DND-41 (cell line): ENCODE measurements at regions not wholly inside any gene's neighbourhood (a gene's known extent, or its start where the extent isn't known, plus 50 kb on each side); places are given as distances from the start of the nearest gene placed in this dataset.

Source experiments
- ATAC-seq: fragments of 200-7000 bp; cut with Tn5 transposase; 3 replicates; pipeline ENCODE4 v1.9.1; 2021; ENCODE audit warnings: low read depth; ENCODE audit not compliant: insufficient read depth
- DNase-seq: peaks from one replicate; pipeline ENCODE4 v3.0.0-alpha.2; 2020
- H2AFZ ChIP-seq: 2 replicates; pipeline ENCODE4 v1.6.0; 2012; ENCODE audit warnings: low read depth, low read length
- H3K27ac ChIP-seq: 2 replicates; pipeline ENCODE4 v1.5.1; 2012; ENCODE audit warnings: low read length, inconsistent platforms
- H3K27me3 ChIP-seq: fragments of 200-600 bp; sonication (generic); 2 replicates; pipeline ENCODE4 v1.6.0; 2012; ENCODE audit warnings: low read length, mild to moderate bottlenecking, inconsistent platforms; ENCODE audit not compliant: insufficient read depth, poor library complexity
- H3K36me3 ChIP-seq: 2 replicates; pipeline ENCODE4 v1.5.1; 2012; ENCODE audit warnings: low read length, inconsistent platforms; ENCODE audit not compliant: insufficient read depth
- H3K4me1 ChIP-seq: 2 replicates; pipeline ENCODE4 v1.5.1; 2012; ENCODE audit warnings: mild to moderate bottlenecking, low read length; ENCODE audit not compliant: insufficient read depth
- H3K4me2 ChIP-seq: 2 replicates; pipeline ENCODE4 v1.6.0; 2012; ENCODE audit warnings: mild to moderate bottlenecking, moderate library complexity, low read length, inconsistent platforms; ENCODE audit not compliant: insufficient read depth
- H3K4me3 ChIP-seq, 2 experiments: fragments of 200-600 bp in 1 of 2; shearing (Covaris generic) in 1 of 2; 2 replicates each; pipeline ENCODE4 v1.5.1; 2012 to 2016; ENCODE audit warnings: inconsistent platforms in 2 of 2, low read length in 2 of 2, mild to moderate bottlenecking in 2 of 2, low read depth in 1 of 2, moderate library complexity in 1 of 2
- H3K79me2 ChIP-seq: 2 replicates; pipeline ENCODE4 v1.6.0; 2012; ENCODE audit warnings: low read length, inconsistent platforms; ENCODE audit not compliant: insufficient read depth
- H3K9ac ChIP-seq: 2 replicates; pipeline ENCODE4 v1.6.0; 2012; ENCODE audit warnings: low read depth, mild to moderate bottlenecking, inconsistent platforms, low read length, moderate library complexity
- H3K9me3 ChIP-seq: 2 replicates; pipeline ENCODE4 v1.5.1; 2012; ENCODE audit warnings: low read length, moderate library complexity, mild to moderate bottlenecking, inconsistent platforms; ENCODE audit not compliant: insufficient read depth, severe bottlenecking
- H4K20me1 ChIP-seq: 2 replicates; pipeline ENCODE4 v1.6.0; 2012; ENCODE audit warnings: low read length; ENCODE audit not compliant: insufficient read depth
- EZH2 ChIP-seq: IDR thresholded peaks from 3 replicates; pipeline ENCODE4 v1.6.1; 2012; ENCODE audit warnings: borderline replicate concordance, low read depth, mild to moderate bottlenecking, moderate library complexity, low read length, inconsistent platforms; ENCODE audit not compliant: severe bottlenecking
- TF ChIP-seq, protein P1 (sequence below): IDR thresholded peaks from 2 replicates; pipeline ENCODE4 v1.5.1; 2012; ENCODE audit warnings: borderline replicate concordance, low read length, moderate library complexity, mild to moderate bottlenecking; ENCODE audit not compliant: poor library complexity, severe bottlenecking; ENCODE audit errors: extremely low read depth

DNA sequence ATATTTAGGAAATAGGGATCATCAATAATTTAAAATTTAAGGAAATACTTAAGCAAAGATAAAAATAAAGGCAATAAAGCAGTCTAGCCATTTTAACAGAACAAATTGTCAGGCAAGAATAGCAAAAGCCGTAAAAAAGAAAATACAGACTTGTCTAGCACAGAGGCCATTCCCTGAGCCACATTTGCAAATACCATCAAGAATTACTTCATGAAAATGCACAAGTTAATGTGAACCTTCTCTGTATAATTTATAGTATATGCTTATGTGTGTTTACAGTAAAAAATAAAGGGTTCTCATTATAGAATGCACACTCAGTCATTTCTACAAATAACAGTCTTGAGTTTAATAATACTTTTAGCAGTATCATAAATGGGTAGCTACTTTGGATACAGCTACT is 505.9 kb upstream of the CPEB2 start:
- Histone ChIP-seq H3K27me3 (no peaks in the 10 kb centered on the region), H3K4me2 (no peak overlapping the region), H3K4me1 (no peaks in the 10 kb centered on the region), H3K36me3 (no peaks in the 10 kb centered on the region), H3K9ac (no peak overlapping the region), H3K4me3 (no peak overlapping the region), H4K20me1 (no peaks in the 10 kb centered on the region), H3K79me2 (no peaks in the 10 kb centered on the region), H3K9me3 (no peaks in the 10 kb centered on the region), H2AFZ (no peak overlapping the region), H3K27ac (no peak overlapping the region)
- ATAC-seq: no peak
- TF ChIP-seq EZH2: no peak
- TF ChIP-seq, protein P1, sequence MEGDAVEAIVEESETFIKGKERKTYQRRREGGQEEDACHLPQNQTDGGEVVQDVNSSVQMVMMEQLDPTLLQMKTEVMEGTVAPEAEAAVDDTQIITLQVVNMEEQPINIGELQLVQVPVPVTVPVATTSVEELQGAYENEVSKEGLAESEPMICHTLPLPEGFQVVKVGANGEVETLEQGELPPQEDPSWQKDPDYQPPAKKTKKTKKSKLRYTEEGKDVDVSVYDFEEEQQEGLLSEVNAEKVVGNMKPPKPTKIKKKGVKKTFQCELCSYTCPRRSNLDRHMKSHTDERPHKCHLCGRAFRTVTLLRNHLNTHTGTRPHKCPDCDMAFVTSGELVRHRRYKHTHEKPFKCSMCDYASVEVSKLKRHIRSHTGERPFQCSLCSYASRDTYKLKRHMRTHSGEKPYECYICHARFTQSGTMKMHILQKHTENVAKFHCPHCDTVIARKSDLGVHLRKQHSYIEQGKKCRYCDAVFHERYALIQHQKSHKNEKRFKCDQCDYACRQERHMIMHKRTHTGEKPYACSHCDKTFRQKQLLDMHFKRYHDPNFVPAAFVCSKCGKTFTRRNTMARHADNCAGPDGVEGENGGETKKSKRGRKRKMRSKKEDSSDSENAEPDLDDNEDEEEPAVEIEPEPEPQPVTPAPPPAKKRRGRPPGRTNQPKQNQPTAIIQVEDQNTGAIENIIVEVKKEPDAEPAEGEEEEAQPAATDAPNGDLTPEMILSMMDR: no peak
- DNase-seq: no peak

DNA sequence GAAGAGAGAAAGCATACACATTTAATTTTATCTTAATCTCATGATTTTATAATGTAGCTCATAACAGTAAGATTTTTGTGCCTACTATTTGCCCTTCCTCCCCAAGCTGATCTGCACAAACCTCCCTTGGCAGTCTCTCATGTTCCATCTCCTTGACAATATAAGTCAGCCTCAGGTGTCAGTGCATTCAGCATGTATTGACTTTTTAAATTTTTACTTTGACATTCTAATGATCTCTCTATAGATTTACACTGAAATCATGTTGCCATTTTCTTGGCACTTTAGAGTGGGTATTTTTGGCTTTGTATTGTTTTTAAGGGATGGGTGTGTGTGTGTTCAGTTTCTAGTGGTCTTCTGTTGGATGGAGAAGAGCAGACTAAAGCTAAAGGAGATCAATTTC is 505.3 kb upstream of the CPEB2 start:
- Histone ChIP-seq H3K9ac (no peak overlapping the region), H3K36me3 (no peaks in the 10 kb centered on the region), H3K9me3 (no peaks in the 10 kb centered on the region), H3K4me3 (no peak overlapping the region), H3K27me3 (no peaks in the 10 kb centered on the region), H4K20me1 (no peaks in the 10 kb centered on the region), H3K27ac (no peak overlapping the region), H3K4me1 (no peaks in the 10 kb centered on the region), H3K4me2 (no peak overlapping the region), H3K79me2 (no peaks in the 10 kb centered on the region), H2AFZ (no peak overlapping the region)
- no peak for DNase-seq
- TF ChIP-seq, protein P1: no peak
- TF ChIP-seq EZH2: no peak
- no peak for ATAC-seq

DNA sequence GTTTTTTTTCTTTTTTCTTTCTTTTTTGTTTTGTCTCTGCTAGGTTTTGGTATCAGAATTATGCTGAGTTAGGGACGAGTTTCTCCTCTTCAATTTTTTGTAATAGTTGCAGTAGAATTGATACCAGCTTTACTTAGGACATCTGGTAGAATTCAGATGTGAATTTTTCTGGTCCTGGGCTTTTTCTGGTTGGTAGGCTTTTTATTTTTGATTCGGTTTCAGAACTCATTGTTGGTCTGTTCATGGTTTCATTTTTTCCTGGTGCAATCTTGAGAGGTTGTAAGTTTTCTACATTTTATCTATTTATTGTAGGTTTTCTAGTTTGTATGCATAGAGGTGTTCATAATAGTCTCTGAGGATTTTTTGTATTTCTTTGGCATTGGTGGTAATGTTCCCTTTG is 498.1 kb upstream of the CPEB2 start:
- ATAC-seq: no peak
- TF ChIP-seq, protein P1: no peak
- TF ChIP-seq EZH2: no peak
- no peak overlapping the region for H3K4me2 ChIP-seq
- no peaks in the 10 kb centered on the region for H4K20me1 ChIP-seq
- H3K27ac ChIP-seq: no peak overlapping the region
- no peaks in the 10 kb centered on the region for H3K36me3 ChIP-seq
- DNase-seq: no peak
- no peak overlapping the region for H3K9ac ChIP-seq
- no peaks in the 10 kb centered on the region for H3K9me3 ChIP-seq
- no peaks in the 10 kb centered on the region for H3K79me2 ChIP-seq
- H3K27me3 ChIP-seq: no peaks in the 10 kb centered on the region
- no peaks in the 10 kb centered on the region for H3K4me1 ChIP-seq
- H2AFZ ChIP-seq: no peak overlapping the region
- no peak overlapping the region for H3K4me3 ChIP-seq

DNA sequence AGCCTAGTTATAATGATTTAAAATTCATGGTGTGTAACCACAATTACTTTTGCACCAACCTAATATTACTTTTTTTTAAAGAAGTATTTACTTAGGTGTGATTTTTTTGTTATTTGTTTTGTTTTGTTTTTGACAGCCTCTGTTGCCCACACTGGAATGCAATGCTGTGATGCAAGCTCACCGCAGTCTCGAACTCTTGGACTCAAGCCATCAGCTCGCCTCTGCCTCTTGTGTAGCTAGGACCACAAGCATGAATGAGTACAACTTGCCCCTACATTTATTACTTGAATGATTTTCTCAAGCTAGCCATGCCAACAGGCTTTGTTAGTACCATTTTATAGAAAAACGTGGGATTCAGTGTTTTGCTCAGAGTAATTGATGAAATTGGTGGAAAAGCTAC is 488.8 kb upstream of the CPEB2 start:
- H3K4me2 ChIP-seq: no peak overlapping the region
- no peaks in the 10 kb centered on the region for H3K27me3 ChIP-seq
- no peaks in the 10 kb centered on the region for H3K9me3 ChIP-seq
- H2AFZ ChIP-seq: no peak overlapping the region
- H3K4me3 ChIP-seq: no peak overlapping the region
- no peak overlapping the region for H3K27ac ChIP-seq
- no peaks in the 10 kb centered on the region for H4K20me1 ChIP-seq
- no peak for TF ChIP-seq EZH2
- TF ChIP-seq, protein P1: no peak
- H3K79me2 ChIP-seq: no peaks in the 10 kb centered on the region
- ATAC-seq (no peak), DNase-seq (no peak)
- no peaks in the 10 kb centered on the region for H3K4me1 ChIP-seq
- H3K9ac ChIP-seq: no peak overlapping the region
- H3K36me3 ChIP-seq: no peaks in the 10 kb centered on the region
